HepG2 (cell line): ENCODE measurements at regions not wholly inside any gene's neighbourhood (a gene's known extent, or its start where the extent isn't known, plus 50 kb on each side); places are given as distances from the start of the nearest gene placed in this dataset.

Experiments used
- HNRNPUL1 ChIP-seq: fragments of 200-400 bp; formaldehyde crosslinking; IDR thresholded peaks from 2 replicates; pipeline ENCODE4 v1.6.1; 2017; ENCODE audit warnings: low read depth, mild to moderate bottlenecking, low read length, moderate library complexity
- NR2F2 ChIP-seq: IDR thresholded peaks from 2 replicates; pipeline ENCODE4 v1.6.1; 2012; ENCODE audit warnings: low read depth, inconsistent platforms, borderline replicate concordance
- TF ChIP-seq, protein P1 (sequence below), 2 experiments: IDR thresholded peaks; 2 replicates each; pipeline ENCODE4 v1.6.1; 2011 to 2012; ENCODE audit warnings: low read length in 2 of 2, borderline replicate concordance in 1 of 2, low read depth in 1 of 2, mild to moderate bottlenecking in 1 of 2, moderate library complexity in 1 of 2
- TF ChIP-seq, protein P2 (sequence below): sonication (generic); formaldehyde crosslinking; IDR thresholded peaks from 2 replicates; pipeline ENCODE4 v1.5.0; 2020; ENCODE audit warnings: mild to moderate bottlenecking, missing genetic modification reagents, moderate library complexity

DNA sequence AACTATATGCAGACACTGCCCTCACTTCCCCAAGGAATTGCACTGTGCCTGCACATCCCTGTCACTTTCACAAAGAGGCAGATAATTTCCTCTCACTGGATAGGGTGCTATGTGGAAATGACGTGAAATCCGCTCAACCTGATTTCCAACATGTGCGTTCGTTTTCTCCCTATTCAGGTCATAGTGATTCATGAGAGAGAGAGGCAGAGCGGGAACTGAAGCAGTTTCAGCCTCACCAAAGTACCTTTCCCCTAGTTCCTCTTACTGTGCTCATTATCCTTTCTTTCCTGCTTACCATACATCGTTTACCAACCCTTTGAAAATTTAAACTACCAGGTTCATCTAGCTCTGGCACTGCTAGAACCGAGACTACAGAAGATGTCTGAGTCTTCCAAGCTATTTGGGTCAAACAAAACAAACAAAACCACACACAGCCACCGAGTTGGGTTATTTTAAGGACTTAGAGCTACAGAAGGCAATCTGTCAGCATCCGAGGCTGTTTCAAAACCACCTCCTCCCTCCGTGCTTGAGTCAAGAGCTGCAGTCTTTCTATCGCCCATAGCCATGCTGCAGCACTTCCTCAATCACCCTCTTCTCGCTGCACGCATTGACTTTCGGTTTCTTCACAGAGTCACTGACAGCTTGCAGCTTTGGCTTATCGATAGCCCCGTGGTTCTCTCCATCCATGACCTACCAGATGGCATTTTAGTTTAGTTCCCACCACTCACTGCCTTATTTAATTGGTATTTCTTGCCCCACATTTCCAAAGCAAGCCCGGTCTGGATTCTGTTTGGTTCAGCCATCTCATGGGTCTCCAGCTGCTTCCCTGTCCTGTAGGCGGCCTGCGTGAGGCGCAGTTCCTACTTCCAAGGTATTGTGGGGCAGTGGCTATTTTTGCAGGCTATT, 1395.8 kb downstream of the EFNB2 start:
- no peak for TF ChIP-seq HNRNPUL1
- no peak for TF ChIP-seq NR2F2
- TF ChIP-seq, protein P1, sequence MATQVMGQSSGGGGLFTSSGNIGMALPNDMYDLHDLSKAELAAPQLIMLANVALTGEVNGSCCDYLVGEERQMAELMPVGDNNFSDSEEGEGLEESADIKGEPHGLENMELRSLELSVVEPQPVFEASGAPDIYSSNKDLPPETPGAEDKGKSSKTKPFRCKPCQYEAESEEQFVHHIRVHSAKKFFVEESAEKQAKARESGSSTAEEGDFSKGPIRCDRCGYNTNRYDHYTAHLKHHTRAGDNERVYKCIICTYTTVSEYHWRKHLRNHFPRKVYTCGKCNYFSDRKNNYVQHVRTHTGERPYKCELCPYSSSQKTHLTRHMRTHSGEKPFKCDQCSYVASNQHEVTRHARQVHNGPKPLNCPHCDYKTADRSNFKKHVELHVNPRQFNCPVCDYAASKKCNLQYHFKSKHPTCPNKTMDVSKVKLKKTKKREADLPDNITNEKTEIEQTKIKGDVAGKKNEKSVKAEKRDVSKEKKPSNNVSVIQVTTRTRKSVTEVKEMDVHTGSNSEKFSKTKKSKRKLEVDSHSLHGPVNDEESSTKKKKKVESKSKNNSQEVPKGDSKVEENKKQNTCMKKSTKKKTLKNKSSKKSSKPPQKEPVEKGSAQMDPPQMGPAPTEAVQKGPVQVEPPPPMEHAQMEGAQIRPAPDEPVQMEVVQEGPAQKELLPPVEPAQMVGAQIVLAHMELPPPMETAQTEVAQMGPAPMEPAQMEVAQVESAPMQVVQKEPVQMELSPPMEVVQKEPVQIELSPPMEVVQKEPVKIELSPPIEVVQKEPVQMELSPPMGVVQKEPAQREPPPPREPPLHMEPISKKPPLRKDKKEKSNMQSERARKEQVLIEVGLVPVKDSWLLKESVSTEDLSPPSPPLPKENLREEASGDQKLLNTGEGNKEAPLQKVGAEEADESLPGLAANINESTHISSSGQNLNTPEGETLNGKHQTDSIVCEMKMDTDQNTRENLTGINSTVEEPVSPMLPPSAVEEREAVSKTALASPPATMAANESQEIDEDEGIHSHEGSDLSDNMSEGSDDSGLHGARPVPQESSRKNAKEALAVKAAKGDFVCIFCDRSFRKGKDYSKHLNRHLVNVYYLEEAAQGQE (IDR thresholded peaks at IDR 0.05; ENCODE audit: borderline replicate concordance in 1 of 2, low read depth in 1 of 2, low read length in 2 of 2): no peak
- TF ChIP-seq, protein P2, sequence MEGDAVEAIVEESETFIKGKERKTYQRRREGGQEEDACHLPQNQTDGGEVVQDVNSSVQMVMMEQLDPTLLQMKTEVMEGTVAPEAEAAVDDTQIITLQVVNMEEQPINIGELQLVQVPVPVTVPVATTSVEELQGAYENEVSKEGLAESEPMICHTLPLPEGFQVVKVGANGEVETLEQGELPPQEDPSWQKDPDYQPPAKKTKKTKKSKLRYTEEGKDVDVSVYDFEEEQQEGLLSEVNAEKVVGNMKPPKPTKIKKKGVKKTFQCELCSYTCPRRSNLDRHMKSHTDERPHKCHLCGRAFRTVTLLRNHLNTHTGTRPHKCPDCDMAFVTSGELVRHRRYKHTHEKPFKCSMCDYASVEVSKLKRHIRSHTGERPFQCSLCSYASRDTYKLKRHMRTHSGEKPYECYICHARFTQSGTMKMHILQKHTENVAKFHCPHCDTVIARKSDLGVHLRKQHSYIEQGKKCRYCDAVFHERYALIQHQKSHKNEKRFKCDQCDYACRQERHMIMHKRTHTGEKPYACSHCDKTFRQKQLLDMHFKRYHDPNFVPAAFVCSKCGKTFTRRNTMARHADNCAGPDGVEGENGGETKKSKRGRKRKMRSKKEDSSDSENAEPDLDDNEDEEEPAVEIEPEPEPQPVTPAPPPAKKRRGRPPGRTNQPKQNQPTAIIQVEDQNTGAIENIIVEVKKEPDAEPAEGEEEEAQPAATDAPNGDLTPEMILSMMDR (CRISPR knock-in tag): peak; percentile 62
